H1 (cell line): ENCODE measurements at regions not wholly inside any gene's neighbourhood (a gene's known extent, or its start where the extent isn't known, plus 50 kb on each side); places are given as distances from the start of the nearest gene placed in this dataset.
A peak's percentile ranks its signal among the peaks of the same experiment; 100 is the strongest.

Experiments used
- CTCF ChIA-PET: fragments of 300-600 bp; sonication (Branson Sonifier 250); formaldehyde crosslinking; loops from one replicate; lab custom pipeline; 2021; ENCODE audit not compliant: partially characterized antibody; lab: Charles Lee
- POLR2A ChIA-PET: fragments of 300-600 bp; sonication (Branson Sonifier 250); formaldehyde crosslinking; loops from one replicate; lab custom pipeline; 2021; ENCODE audit warnings: inconsistent platforms; ENCODE audit not compliant: partially characterized antibody; lab: Charles Lee
- DNase-seq, 2 experiments: peaks; one replicate each; pipeline versions ENCODE4 v3.0.0 to v3.0.0-alpha.2; 2010 to 2022; ENCODE audit warnings: low spot score in 2 of 2, low read depth in 1 of 2, mixed read lengths in 1 of 2
- FAIRE-seq: peaks from 2 replicates; lab custom pipeline; 2011; peaks lifted over from hg19 to GRCh38; lab: Jason Lieb, UNC
- H2AFZ ChIP-seq: 2 replicates; pipeline ENCODE4 v1.8.1; 2012; ENCODE audit warnings: low read length, inconsistent platforms
- H2AK5ac ChIP-seq: 2 replicates; pipeline ENCODE4 v1.6.1; 2013; ENCODE audit warnings: low read depth, low read length
- H2BK120ac ChIP-seq: replicated peaks from 2 replicates; pipeline ENCODE3; 2013; ENCODE audit warnings: low read depth, low read length, inconsistent platforms
- H2BK12ac ChIP-seq: 2 replicates; pipeline ENCODE4 v1.6.1; 2013; ENCODE audit warnings: low read depth, low read length
- H2BK15ac ChIP-seq: 2 replicates; pipeline ENCODE4 v1.6.1; 2013; ENCODE audit warnings: low read length
- H2BK20ac ChIP-seq: 2 replicates; pipeline ENCODE4 v1.6.1; 2013; ENCODE audit warnings: low read length
- H2BK5ac ChIP-seq: 2 replicates; pipeline ENCODE4 v1.6.1; 2013; ENCODE audit warnings: low read depth, low read length
- H3K14ac ChIP-seq: 2 replicates; pipeline ENCODE4 v1.6.1; 2013; ENCODE audit warnings: inconsistent platforms; ENCODE audit not compliant: insufficient read length
- H3K18ac ChIP-seq: 2 replicates; pipeline ENCODE4 v1.6.1; 2013; ENCODE audit warnings: low read length; ENCODE audit errors: extremely low read depth
- H3K23ac ChIP-seq: 2 replicates; pipeline ENCODE4 v1.6.1; 2013; ENCODE audit warnings: inconsistent platforms; ENCODE audit not compliant: insufficient read length
- H3K23me2 ChIP-seq: 2 replicates; pipeline ENCODE4 v1.6.1; 2013; ENCODE audit warnings: low read depth, low read length
- H3K27ac ChIP-seq: 2 replicates; pipeline ENCODE4 v1.6.1; 2011; ENCODE audit warnings: low read depth, low read length, inconsistent platforms
- H3K27me3 ChIP-seq, 4 experiments: replicated peaks in 1 of 4; 1 replicate in 1 of 4; 2 replicates in 3 of 4; pipeline versions ENCODE4 v1.6.1 to v1.8.1; 2011 to 2013; ENCODE audit warnings: low read length in 3 of 4, mild to moderate bottlenecking in 3 of 4, inconsistent platforms in 2 of 4, mixed read lengths in 2 of 4, moderate library complexity in 1 of 4; ENCODE audit not compliant: control insufficient read depth in 3 of 4, insufficient read depth in 3 of 4; ENCODE audit errors: extremely low read depth in 1 of 4
- H3K36me3 ChIP-seq, 4 experiments: 2 replicates each; pipeline versions ENCODE4 v1.6.1 to v1.8.1; 2011 to 2013; ENCODE audit warnings: mild to moderate bottlenecking in 4 of 4, low read length in 3 of 4, moderate library complexity in 2 of 4, control low read depth in 1 of 4, inconsistent platforms in 1 of 4; ENCODE audit not compliant: insufficient read depth in 4 of 4, control insufficient read depth in 2 of 4
- H3K4ac ChIP-seq: replicated peaks from 2 replicates; pipeline ENCODE3; 2013; ENCODE audit warnings: low read length, low read depth, mixed read lengths, inconsistent platforms; ENCODE audit not compliant: insufficient read length
- H3K4me1 ChIP-seq, 4 experiments: replicated peaks in 1 of 4; 1 replicate in 1 of 4; 2 replicates in 3 of 4; pipeline versions ENCODE4 v1.6.1 to v1.8.1; 2011 to 2013; ENCODE audit warnings: low read length in 3 of 4, inconsistent platforms in 2 of 4, mixed read lengths in 1 of 4; ENCODE audit not compliant: insufficient read depth in 4 of 4, control insufficient read depth in 3 of 4
- H3K4me2 ChIP-seq, 2 experiments: 2 replicates each; pipeline versions ENCODE4 v1.6.1 to v1.8.1; 2011 to 2013; ENCODE audit warnings: low read depth in 2 of 2, low read length in 2 of 2, control low read depth in 1 of 2, inconsistent platforms in 1 of 2, mild to moderate bottlenecking in 1 of 2; ENCODE audit not compliant: insufficient read depth in 1 of 2
- H3K4me3 ChIP-seq, 4 experiments: fragments of 200-600, 300-600 bp in 1 of 4; sonication (generic), shearing (Covaris generic), sonication (Bioruptor Twin) in 1 of 4; 2 replicates each; pipeline versions ENCODE4 v1.5.1 to v1.8.1; 2011 to 2016; ENCODE audit warnings: low read length in 4 of 4, low read depth in 3 of 4, control low read depth in 2 of 4, inconsistent platforms in 2 of 4, mild to moderate bottlenecking in 2 of 4, mixed read lengths in 1 of 4, moderate library complexity in 1 of 4; ENCODE audit not compliant: insufficient read depth in 2 of 4; ENCODE audit errors: extremely low read depth in 1 of 4
- H3K56ac ChIP-seq: replicated peaks from 2 replicates; pipeline ENCODE3; 2013; ENCODE audit warnings: low read depth, mild to moderate bottlenecking, mixed read lengths, low read length, inconsistent platforms; ENCODE audit not compliant: insufficient read length
- H3K79me1 ChIP-seq: 2 replicates; pipeline ENCODE4 v1.6.1; 2013; ENCODE audit warnings: low read depth, low read length, control low read depth
- H3K79me2 ChIP-seq, 2 experiments: 2 replicates each; pipeline versions ENCODE4 v1.6.1 to v1.8.1; 2012 to 2013; ENCODE audit warnings: low read length in 2 of 2, mild to moderate bottlenecking in 2 of 2, inconsistent platforms in 1 of 2; ENCODE audit not compliant: insufficient read depth in 2 of 2, control insufficient read depth in 1 of 2
- H3K9ac ChIP-seq, 4 experiments: replicated peaks in 1 of 4; 1 replicate in 1 of 4; 2 replicates in 3 of 4; pipeline versions ENCODE4 v1.6.1 to v1.8.1; 2011 to 2013; ENCODE audit warnings: low read depth in 3 of 4, low read length in 3 of 4, control low read depth in 2 of 4, mild to moderate bottlenecking in 2 of 4, moderate library complexity in 2 of 4, inconsistent platforms in 1 of 4; ENCODE audit errors: extremely low read depth in 1 of 4
- H3K9me3 ChIP-seq, 2 experiments: 2 replicates each; pipeline versions ENCODE4 v1.6.1 to v1.8.1; 2012 to 2013; ENCODE audit warnings: mild to moderate bottlenecking in 2 of 2, moderate library complexity in 2 of 2, control low read depth in 1 of 2, inconsistent platforms in 1 of 2, low read depth in 1 of 2, low read length in 1 of 2, mixed read lengths in 1 of 2; ENCODE audit not compliant: insufficient read depth in 2 of 2
- H4K20me1 ChIP-seq, 2 experiments: replicated peaks in 1 of 2; 2 replicates each; pipeline versions ENCODE3 to v1.8.1; 2011 to 2013; ENCODE audit warnings: inconsistent platforms in 2 of 2, low read length in 2 of 2, mild to moderate bottlenecking in 1 of 2; ENCODE audit not compliant: insufficient read depth in 2 of 2, control insufficient read depth in 1 of 2
- H4K5ac ChIP-seq: 2 replicates; pipeline ENCODE4 v1.6.1; 2013; ENCODE audit warnings: low read length, low read depth, mixed read lengths, inconsistent platforms; ENCODE audit not compliant: insufficient read length
- H4K8ac ChIP-seq: 2 replicates; pipeline ENCODE4 v1.8.0; 2013; ENCODE audit warnings: mild to moderate bottlenecking, moderate library complexity, low read length, inconsistent platforms; ENCODE audit not compliant: insufficient read depth; ENCODE audit errors: extremely low read depth
- H4K91ac ChIP-seq: replicated peaks from 2 replicates; pipeline ENCODE3; 2013; ENCODE audit warnings: low read length, mixed read lengths, inconsistent platforms; ENCODE audit not compliant: insufficient read length
- BCL11A ChIP-seq, 2 experiments: IDR thresholded peaks; one replicate each; pipeline ENCODE4 v1.6.1; 2011; ENCODE audit warnings: low read depth in 2 of 2, low read length in 2 of 2, mild to moderate bottlenecking in 2 of 2
- HDAC6 ChIP-seq: IDR thresholded peaks from one replicate; pipeline ENCODE4 v1.7.1; 2012; ENCODE audit warnings: low read depth, mild to moderate bottlenecking, inconsistent platforms, low read length, moderate library complexity
- RBBP5 ChIP-seq: IDR thresholded peaks from 2 replicates; pipeline ENCODE4 v1.7.1; 2012; ENCODE audit warnings: low read depth, mild to moderate bottlenecking, inconsistent platforms, low read length, moderate library complexity, borderline replicate concordance
- WGBS, 2 experiments: shearing (Covaris generic) in 1 of 2; methylation state at CpG; one replicate each; pipeline versions ENCODE4 v1.1.6 to v1.1.7; 2013 to 2015; ENCODE audit warnings: low lambda C conversion rate in 2 of 2, mixed read lengths in 2 of 2, inconsistent platforms in 1 of 2, low coverage in 1 of 2, missing lambda C conversion rate in 1 of 2; ENCODE audit not compliant: insufficient replicate concordance in 2 of 2, insufficient coverage in 1 of 2, insufficient read length in 1 of 2; ENCODE audit errors: extremely low coverage in 1 of 2, missing lambda C conversion rate in 1 of 2; 5-methylcytosine and 5-hydroxymethylcytosine counted together

DNA sequence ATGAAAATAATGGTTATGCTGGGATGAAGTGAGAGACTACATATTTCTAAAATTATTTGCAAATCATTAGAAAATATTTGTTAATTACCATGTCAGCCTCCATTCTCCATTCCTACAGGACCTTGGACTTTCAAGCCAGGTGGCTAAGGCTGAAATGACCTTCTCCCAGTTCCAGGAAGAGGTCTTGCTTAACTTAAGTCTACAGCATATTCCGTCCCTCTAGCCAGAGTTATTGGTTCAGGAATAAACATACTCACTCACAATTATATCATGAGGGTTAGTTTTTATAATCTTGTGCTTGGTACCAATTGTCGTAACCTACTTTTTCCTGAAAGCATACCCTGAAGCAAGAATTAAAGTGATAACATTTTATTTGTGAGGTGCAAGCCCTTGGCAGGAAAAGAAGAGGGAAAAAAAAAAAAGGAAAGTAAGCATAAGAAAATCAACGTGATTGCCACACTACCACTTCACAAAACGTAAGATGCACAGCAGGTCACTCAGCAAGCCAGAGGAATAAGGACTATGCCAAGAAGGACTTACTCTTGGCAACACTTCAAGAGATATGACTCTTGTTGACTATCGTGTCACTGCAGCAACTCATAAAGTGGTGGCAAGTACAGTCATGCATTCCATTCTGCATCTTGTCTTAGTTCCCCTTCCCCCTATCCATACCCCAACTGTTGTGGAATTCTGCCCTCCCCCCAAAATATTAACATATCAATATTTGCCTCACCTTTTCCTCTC is 479.1 kb downstream of the MBD2 start:
- FAIRE-seq (no peak), DNase-seq (no peak)
- Histone ChIP-seq H4K91ac (no peak overlapping the region), H3K27ac (no peak overlapping the region), H3K23me2 (no peaks in the 10 kb centered on the region), H2BK5ac (no peak overlapping the region), H3K4ac (no peak overlapping the region), H3K14ac (no peak overlapping the region), H2BK12ac (no peak overlapping the region), H3K9me3 (no peaks in the 10 kb centered on the region), H3K79me1 (no peaks in the 10 kb centered on the region), H2AFZ (peak overlapping the region; percentile 96), H3K79me2 (no peaks in the 10 kb centered on the region), H3K56ac (no peak overlapping the region), H3K4me1 (peaks cover 0 to 3% (median 1%) of the 10 kb centered on the region in 4 experiments; a peak in 2 of 7 replicates), H4K5ac (no peak overlapping the region), H2BK15ac (no peak overlapping the region), H2AK5ac (no peak overlapping the region), H2BK120ac (no peak overlapping the region), H3K18ac (no peak overlapping the region), H3K23ac (no peak overlapping the region), H3K4me3 (no peak overlapping the region), H3K9ac (no peak overlapping the region), H4K20me1 (no peaks in the 10 kb centered on the region), H2BK20ac (no peak overlapping the region), H4K8ac (no peak overlapping the region), H3K36me3 (no peaks in the 10 kb centered on the region), H3K27me3 (no peaks in the 10 kb centered on the region), H3K4me2 (peak overlapping the region in 1 of 2 experiments; percentile 16; a peak in 1 of 4 replicates)
- no peak for TF ChIP-seq HDAC6
- TF ChIP-seq BCL11A (IDR thresholded peaks at IDR 0.05; ENCODE audit: low read depth in 2 of 2, low read length in 2 of 2), result no peak
- TF ChIP-seq RBBP5, result no peak
- ChIA-PET POLR2A (no interaction called here), CTCF (no interaction called here)
- 84% methylated on average over 5 of the region's 5 CpGs; no CpG with 5 or more reads in 1 of the 2 experiments for WGBS, 2 experiments
